A549 (cell line): ENCODE measurements at regions not wholly inside any gene's neighbourhood (a gene's known extent, or its start where the extent isn't known, plus 50 kb on each side); places are given as distances from the start of the nearest gene placed in this dataset.

Experiments
- ATAC-seq, 2 experiments: fragments of 200-7000 bp in 1 of 2; fragments of >200 bp in 1 of 2; cut with Nextera tagmentation in 1 of 2; cut with Tn5 transposase in 1 of 2; 3 replicates each; pipeline versions ENCODE4 v1.8.0 to v1.9.1; 2018 to 2020; ENCODE audit warnings: mild to moderate bottlenecking in 1 of 2, moderate library complexity in 1 of 2
- CTCF ChIA-PET: fragments of 300-600 bp; sonication (Branson Sonifier 250); formaldehyde crosslinking; extraction: SDS; loops from one replicate; lab custom pipeline; 2021; ENCODE audit warnings: antibody characterized with exemption, inconsistent platforms; lab: Yijun Ruan, JAX
- POLR2A ChIA-PET: fragments of 350-600 bp; formaldehyde crosslinking; extraction: SDS; loops from one replicate; lab custom pipeline; 2021; ENCODE audit warnings: antibody characterized with exemption, inconsistent platforms; lab: Yijun Ruan, JAX
- DNase-seq, 2 experiments: peaks; one replicate each; pipeline versions ENCODE4 v3.0.0 to v3.0.0-alpha.2; 2011 to 2016; ENCODE audit warnings: low read depth in 1 of 2, low spot score in 1 of 2
- FAIRE-seq: peaks from 2 replicates; lab custom pipeline; 2011; peaks lifted over from hg19 to GRCh38; lab: Jason Lieb, UNC
- H3K27ac ChIP-seq, 2 experiments: fragments of >200 bp; sonication (Bioruptor Twin); formaldehyde crosslinking; 3 replicates each; pipeline ENCODE4 v1.5.1; 2016 to 2017
- H3K4me1 ChIP-seq: fragments of >200 bp; sonication (Bioruptor Twin); formaldehyde crosslinking; 3 replicates; pipeline ENCODE4 v1.6.1; 2016
- H3K4me2 ChIP-seq: fragments of >200 bp; sonication (Bioruptor Twin); formaldehyde crosslinking; 3 replicates; pipeline ENCODE4 v1.6.1; 2016
- H3K4me3 ChIP-seq: fragments of >200 bp; sonication (Bioruptor Twin); formaldehyde crosslinking; 3 replicates; pipeline ENCODE4 v1.5.1; 2016
- H3K9me3 ChIP-seq: fragments of >200 bp; sonication (Bioruptor Twin); formaldehyde crosslinking; 3 replicates; pipeline ENCODE4 v1.6.1; 2016
- BHLHE40 ChIP-seq: IDR thresholded peaks from 2 replicates; pipeline ENCODE4 v1.6.1; 2012; ENCODE audit warnings: low read depth, low read length, inconsistent platforms
- CBX2 ChIP-seq: fragments of 200-600 bp; sonication (generic); IDR thresholded peaks from 2 replicates; pipeline ENCODE4 v1.6.1; 2016; ENCODE audit warnings: low read depth, mild to moderate bottlenecking, borderline replicate concordance
- CEBPB ChIP-seq, 2 experiments: fragments of >200 bp in 1 of 2; sonication (Bioruptor Twin) in 1 of 2; formaldehyde crosslinking in 1 of 2; IDR thresholded peaks; 2 replicates each; pipeline ENCODE4 v1.6.1; 2012 to 2016
- CHD2 ChIP-seq: fragments of 150-350 bp; IDR thresholded peaks from 2 replicates; pipeline ENCODE4 v1.6.1; 2014; ENCODE audit warnings: low read length; ENCODE audit not compliant: partially characterized antibody
- CHD4 ChIP-seq: fragments of 200-600 bp; sonication (generic); IDR thresholded peaks from 2 replicates; pipeline ENCODE4 v1.6.1; 2016; ENCODE audit warnings: antibody characterized with exemption, mild to moderate bottlenecking, borderline replicate concordance
- EHF ChIP-seq: fragments of 250-450 bp; sonication (Bioruptor Pico); IDR thresholded peaks from 2 replicates; pipeline ENCODE4 v1.5.0; 2020; ENCODE audit warnings: mild to moderate bottlenecking
- EP300 ChIP-seq, 2 experiments: fragments of >200 bp; sonication (Bioruptor Twin); formaldehyde crosslinking; IDR thresholded peaks; 2 replicates in 1 of 2; 3 replicates in 1 of 2; pipeline ENCODE4 v1.6.1; 2016 to 2017
- FOSL2 ChIP-seq, 2 experiments: fragments of 450-650 bp in 1 of 2; fragments of >200 bp in 1 of 2; sonication (Bioruptor Twin) in 1 of 2; formaldehyde crosslinking; IDR thresholded peaks; 2 replicates each; pipeline versions ENCODE4 v1.5.0 to v1.6.1; 2016 to 2020; ENCODE audit warnings: mild to moderate bottlenecking in 1 of 2, moderate library complexity in 1 of 2
- FOXS1 ChIP-seq: fragments of 250-450 bp; sonication (Bioruptor Pico); IDR thresholded peaks from 2 replicates; pipeline ENCODE4 v1.5.0; 2020; ENCODE audit warnings: mild to moderate bottlenecking, moderate library complexity
- HOXA7 ChIP-seq: fragments of 250-450 bp; sonication (Bioruptor Pico); IDR thresholded peaks from 2 replicates; pipeline ENCODE4 v1.5.0; 2020; ENCODE audit warnings: mild to moderate bottlenecking, moderate library complexity
- HOXB5 ChIP-seq: fragments of 250-450 bp; sonication (Bioruptor Pico); IDR thresholded peaks from 2 replicates; pipeline ENCODE4 v1.5.0; 2020; ENCODE audit warnings: mild to moderate bottlenecking, moderate library complexity
- MAFK ChIP-seq: fragments of 450-650 bp; IDR thresholded peaks from 2 replicates; pipeline ENCODE4 v1.6.1; 2014; ENCODE audit not compliant: partially characterized antibody
- MAZ ChIP-seq: fragments of 150-350 bp; IDR thresholded peaks from 2 replicates; pipeline ENCODE4 v1.6.1; 2014; ENCODE audit warnings: antibody characterized with exemption, low read depth, low read length, borderline replicate concordance
- MYC ChIP-seq: IDR thresholded peaks from 2 replicates; pipeline ENCODE4 v1.6.1; 2012; ENCODE audit warnings: mild to moderate bottlenecking, inconsistent platforms, low read length, improper control_type of control experiment, borderline replicate concordance
- NFE2L2 ChIP-seq: fragments of 150-350 bp; conservative IDR thresholded peaks from 2 replicates; pipeline ENCODE4 v1.6.1; 2014; ENCODE audit warnings: low read length
- NR3C1 ChIP-seq: fragments of >200 bp; sonication (Bioruptor Twin); formaldehyde crosslinking; IDR thresholded peaks from 3 replicates; pipeline ENCODE4 v1.6.1; 2017
- RCOR1 ChIP-seq: fragments of 150-350 bp; IDR thresholded peaks from 2 replicates; pipeline ENCODE4 v1.6.1; 2014; ENCODE audit warnings: antibody characterized with exemption, low read length, low read depth
- SMC3 ChIP-seq: fragments of >200 bp; sonication (Bioruptor Twin); formaldehyde crosslinking; IDR thresholded peaks from 3 replicates; pipeline ENCODE4 v1.6.1; 2018; ENCODE audit warnings: inconsistent platforms
- TFCP2L1 ChIP-seq: fragments of 250-450 bp; sonication (Bioruptor Pico); IDR thresholded peaks from 2 replicates; pipeline ENCODE4 v1.5.0; 2021; ENCODE audit warnings: mild to moderate bottlenecking
- TP53 ChIP-seq: fragments of 250-450 bp; sonication (Bioruptor Pico); IDR thresholded peaks from 2 replicates; pipeline ENCODE4 v1.5.0; 2021; ENCODE audit warnings: mild to moderate bottlenecking, moderate library complexity
- ZC3H11A ChIP-seq: fragments of 450-650 bp; IDR thresholded peaks from 2 replicates; pipeline ENCODE4 v1.6.1; 2014; ENCODE audit warnings: antibody characterized with exemption, mild to moderate bottlenecking
- ZNF302 ChIP-seq: fragments of 250-450 bp; sonication (Bioruptor Pico); IDR thresholded peaks from 2 replicates; pipeline ENCODE4 v1.9.0; 2021; ENCODE audit warnings: inconsistent platforms, mild to moderate bottlenecking, moderate library complexity
- ZSCAN20 ChIP-seq: fragments of 250-450 bp; sonication (Bioruptor Pico); IDR thresholded peaks from 2 replicates; pipeline ENCODE4 v1.8.0; 2022; ENCODE audit warnings: mild to moderate bottlenecking, moderate library complexity
- WGBS: methylation state at CpG from one replicate; pipeline ENCODE4 v1.1.6; 2017; ENCODE audit errors: missing lambda C conversion rate; 5-methylcytosine and 5-hydroxymethylcytosine counted together
- TF ChIP-seq, protein P1 (sequence below): fragments of 250-450 bp; sonication (Bioruptor Pico); IDR thresholded peaks from 2 replicates; pipeline ENCODE4 v1.5.0; 2020; ENCODE audit warnings: low read depth, mild to moderate bottlenecking, moderate library complexity
- TF ChIP-seq, protein P2 (sequence below): fragments of 200-600 bp; sonication (generic); IDR thresholded peaks from 2 replicates; pipeline ENCODE4 v1.6.1; 2016; ENCODE audit warnings: antibody characterized with exemption, mild to moderate bottlenecking, moderate library complexity
- TF ChIP-seq, protein P3 (sequence below): fragments of 450-650 bp; IDR thresholded peaks from 2 replicates; pipeline ENCODE4 v1.6.1; 2014; ENCODE audit warnings: antibody characterized with exemption
- TF ChIP-seq, protein P4 (sequence below): fragments of >200 bp; sonication (Bioruptor Twin); formaldehyde crosslinking; IDR thresholded peaks from 2 replicates; pipeline ENCODE4 v1.6.1; 2016
- TF ChIP-seq, protein P5 (sequence below): fragments of >200 bp; sonication (Bioruptor Twin); formaldehyde crosslinking; IDR thresholded peaks from 3 replicates; pipeline ENCODE4 v1.6.1; 2016

DNA sequence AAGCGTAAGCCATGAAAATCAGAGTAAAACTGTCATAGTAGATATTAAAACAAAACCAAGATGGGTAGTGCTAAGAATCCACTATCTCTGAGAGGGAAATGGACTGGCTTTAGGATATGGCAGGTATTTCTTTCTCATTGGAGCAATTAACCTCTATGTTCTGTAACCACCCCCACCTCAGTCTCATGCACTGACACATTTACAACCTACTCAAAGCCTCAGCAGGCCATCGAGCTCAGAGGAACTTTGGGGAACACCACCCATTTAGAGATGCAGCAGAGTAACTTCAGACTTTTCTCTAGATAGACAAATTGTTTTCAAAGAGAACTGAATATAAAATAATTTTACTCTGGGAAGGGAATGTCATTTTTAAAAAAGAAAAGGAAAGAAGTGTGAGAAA lies 615.8 kb upstream of the ZFHX3 start:
- 0 out of 3 replicates have a peak, but pooled peaks cover 2% of the 10 kb centered on the region for H3K9me3 ChIP-seq
- no peaks in the 10 kb centered on the region for H3K4me1 ChIP-seq
- DNase-seq (no peak), ATAC-seq (no peak), FAIRE-seq (no peak)
- 5% methylated on average over 2 of the region's 2 CpGs for WGBS
- POLR2A ChIA-PET: no interaction called here
- H3K27ac ChIP-seq: no peak overlapping the region
- no peak for TF ChIP-seq ZNF302 (CRISPR knock-in tag)
- no peak for TF ChIP-seq TP53 (CRISPR knock-in tag)
- TF ChIP-seq CBX2: no peak
- TF ChIP-seq, protein P1, sequence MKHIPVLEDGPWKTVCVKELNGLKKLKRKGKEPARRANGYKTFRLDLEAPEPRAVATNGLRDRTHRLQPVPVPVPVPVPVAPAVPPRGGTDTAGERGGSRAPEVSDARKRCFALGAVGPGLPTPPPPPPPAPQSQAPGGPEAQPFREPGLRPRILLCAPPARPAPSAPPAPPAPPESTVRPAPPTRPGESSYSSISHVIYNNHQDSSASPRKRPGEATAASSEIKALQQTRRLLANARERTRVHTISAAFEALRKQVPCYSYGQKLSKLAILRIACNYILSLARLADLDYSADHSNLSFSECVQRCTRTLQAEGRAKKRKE (CRISPR knock-in tag): no peak
- TF ChIP-seq CHD2: no peak
- H3K4me2 ChIP-seq: no peak overlapping the region
- CTCF ChIA-PET: no interaction called here
- H3K4me3 ChIP-seq: no peak overlapping the region

DNA sequence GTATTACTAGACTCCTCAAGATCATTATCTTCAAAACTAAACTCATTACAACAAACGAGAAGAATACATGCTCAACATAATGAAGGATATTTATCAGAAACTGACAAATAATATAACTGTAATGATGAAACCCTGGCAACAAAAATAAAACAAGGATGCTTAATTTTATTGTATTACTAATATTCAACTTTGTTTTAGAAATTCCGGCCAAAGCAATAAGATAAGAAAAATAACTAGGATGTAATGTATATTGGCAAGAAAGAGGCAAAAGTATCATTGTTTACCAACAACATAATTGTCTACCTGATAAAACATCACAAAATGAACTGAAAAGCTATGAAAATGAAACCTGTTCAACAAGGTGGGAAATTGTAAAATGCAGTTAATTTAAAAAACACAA lies 588.3 kb upstream of the ZFHX3 start:
- POLR2A ChIA-PET: no interaction called here
- DNase-seq: no peak
- H3K4me1 ChIP-seq: no peaks in the 10 kb centered on the region
- peaks cover 20% of the 10 kb centered on the region; the same call in 1 of the 3 replicates for H3K9me3 ChIP-seq
- H3K27ac ChIP-seq: no peak overlapping the region
- CTCF ChIA-PET: no interaction called here
- no peak overlapping the region for H3K4me2 ChIP-seq
- 3% methylated on average over 2 of the region's 2 CpGs for WGBS
- TF ChIP-seq FOXS1 (CRISPR knock-in tag) (no peak), CEBPB (IDR thresholded peaks at IDR 0.05) (no peak), EP300 (IDR thresholded peaks at IDR 0.05) (no peak), HOXA7 (CRISPR knock-in tag) (no peak), MAZ (no peak), SMC3 (no peak), NFE2L2 (no peak), NR3C1 (no peak), BHLHE40 (no peak), HOXB5 (no peak), EHF (CRISPR knock-in tag) (no peak)
- TF ChIP-seq, protein P2, sequence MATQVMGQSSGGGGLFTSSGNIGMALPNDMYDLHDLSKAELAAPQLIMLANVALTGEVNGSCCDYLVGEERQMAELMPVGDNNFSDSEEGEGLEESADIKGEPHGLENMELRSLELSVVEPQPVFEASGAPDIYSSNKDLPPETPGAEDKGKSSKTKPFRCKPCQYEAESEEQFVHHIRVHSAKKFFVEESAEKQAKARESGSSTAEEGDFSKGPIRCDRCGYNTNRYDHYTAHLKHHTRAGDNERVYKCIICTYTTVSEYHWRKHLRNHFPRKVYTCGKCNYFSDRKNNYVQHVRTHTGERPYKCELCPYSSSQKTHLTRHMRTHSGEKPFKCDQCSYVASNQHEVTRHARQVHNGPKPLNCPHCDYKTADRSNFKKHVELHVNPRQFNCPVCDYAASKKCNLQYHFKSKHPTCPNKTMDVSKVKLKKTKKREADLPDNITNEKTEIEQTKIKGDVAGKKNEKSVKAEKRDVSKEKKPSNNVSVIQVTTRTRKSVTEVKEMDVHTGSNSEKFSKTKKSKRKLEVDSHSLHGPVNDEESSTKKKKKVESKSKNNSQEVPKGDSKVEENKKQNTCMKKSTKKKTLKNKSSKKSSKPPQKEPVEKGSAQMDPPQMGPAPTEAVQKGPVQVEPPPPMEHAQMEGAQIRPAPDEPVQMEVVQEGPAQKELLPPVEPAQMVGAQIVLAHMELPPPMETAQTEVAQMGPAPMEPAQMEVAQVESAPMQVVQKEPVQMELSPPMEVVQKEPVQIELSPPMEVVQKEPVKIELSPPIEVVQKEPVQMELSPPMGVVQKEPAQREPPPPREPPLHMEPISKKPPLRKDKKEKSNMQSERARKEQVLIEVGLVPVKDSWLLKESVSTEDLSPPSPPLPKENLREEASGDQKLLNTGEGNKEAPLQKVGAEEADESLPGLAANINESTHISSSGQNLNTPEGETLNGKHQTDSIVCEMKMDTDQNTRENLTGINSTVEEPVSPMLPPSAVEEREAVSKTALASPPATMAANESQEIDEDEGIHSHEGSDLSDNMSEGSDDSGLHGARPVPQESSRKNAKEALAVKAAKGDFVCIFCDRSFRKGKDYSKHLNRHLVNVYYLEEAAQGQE: no peak
- TF ChIP-seq, protein P3, sequence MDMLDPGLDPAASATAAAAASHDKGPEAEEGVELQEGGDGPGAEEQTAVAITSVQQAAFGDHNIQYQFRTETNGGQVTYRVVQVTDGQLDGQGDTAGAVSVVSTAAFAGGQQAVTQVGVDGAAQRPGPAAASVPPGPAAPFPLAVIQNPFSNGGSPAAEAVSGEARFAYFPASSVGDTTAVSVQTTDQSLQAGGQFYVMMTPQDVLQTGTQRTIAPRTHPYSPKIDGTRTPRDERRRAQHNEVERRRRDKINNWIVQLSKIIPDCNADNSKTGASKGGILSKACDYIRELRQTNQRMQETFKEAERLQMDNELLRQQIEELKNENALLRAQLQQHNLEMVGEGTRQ: no peak
- ATAC-seq: no peak
- no peak overlapping the region for H3K4me3 ChIP-seq
- FAIRE-seq: no peak

DNA sequence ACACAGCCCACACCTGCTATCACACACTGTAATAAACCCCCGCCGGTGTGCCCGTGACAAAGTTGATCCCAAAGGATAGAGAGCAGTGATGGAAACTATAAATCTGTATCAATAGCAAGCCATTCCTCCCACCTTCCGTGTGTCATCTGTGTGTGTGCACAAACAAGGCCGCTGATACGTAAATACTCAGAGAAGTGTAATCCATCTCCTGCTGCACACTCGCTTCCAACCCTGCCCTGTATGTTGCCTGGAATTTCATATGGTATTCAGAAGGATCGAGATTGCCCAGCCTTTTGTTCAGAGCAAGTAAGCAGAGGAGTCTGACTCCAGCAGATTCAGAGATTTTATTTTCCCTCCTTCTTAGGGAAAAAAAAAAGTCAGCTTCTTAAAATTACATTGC lies 581.1 kb upstream of the ZFHX3 start:
- Histone ChIP-seq H3K4me1 (no peaks in the 10 kb centered on the region), H3K4me2 (no peak overlapping the region), H3K4me3 (no peak overlapping the region), H3K27ac (no peak overlapping the region), H3K9me3 (peaks cover 3% of the 10 kb centered on the region; the same call in 1 of the 3 replicates)
- TF ChIP-seq ZSCAN20 (no peak), TFCP2L1 (CRISPR knock-in tag) (no peak), FOSL2 (IDR thresholded peaks at IDR 0.05) (no peak), FOSL2 (CRISPR knock-in tag; IDR thresholded peaks at IDR 0.05) (no peak), MYC (no peak), ZC3H11A (no peak), MAFK (no peak), SMC3 (no peak), NR3C1 (no peak), EHF (CRISPR knock-in tag) (no peak), CHD2 (no peak), RCOR1 (no peak), CHD4 (no peak)
- TF ChIP-seq, protein P4, sequence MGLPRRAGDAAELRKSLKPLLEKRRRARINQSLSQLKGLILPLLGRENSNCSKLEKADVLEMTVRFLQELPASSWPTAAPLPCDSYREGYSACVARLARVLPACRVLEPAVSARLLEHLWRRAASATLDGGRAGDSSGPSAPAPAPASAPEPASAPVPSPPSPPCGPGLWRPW: no peak
- TF ChIP-seq, protein P5, sequence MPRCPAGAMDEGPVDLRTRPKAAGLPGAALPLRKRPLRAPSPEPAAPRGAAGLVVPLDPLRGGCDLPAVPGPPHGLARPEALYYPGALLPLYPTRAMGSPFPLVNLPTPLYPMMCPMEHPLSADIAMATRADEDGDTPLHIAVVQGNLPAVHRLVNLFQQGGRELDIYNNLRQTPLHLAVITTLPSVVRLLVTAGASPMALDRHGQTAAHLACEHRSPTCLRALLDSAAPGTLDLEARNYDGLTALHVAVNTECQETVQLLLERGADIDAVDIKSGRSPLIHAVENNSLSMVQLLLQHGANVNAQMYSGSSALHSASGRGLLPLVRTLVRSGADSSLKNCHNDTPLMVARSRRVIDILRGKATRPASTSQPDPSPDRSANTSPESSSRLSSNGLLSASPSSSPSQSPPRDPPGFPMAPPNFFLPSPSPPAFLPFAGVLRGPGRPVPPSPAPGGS: no peak
- no peak for FAIRE-seq
- 26% methylated on average over 8 of the region's 8 CpGs for WGBS
- no peak for DNase-seq
- CTCF ChIA-PET: no interaction called here
- no peak for ATAC-seq
- POLR2A ChIA-PET: no interaction called here
